ENCODE measurements at regions not wholly inside any gene's neighbourhood (a gene's known extent, or its start where the extent isn't known, plus 50 kb on each side); places are given as distances from the start of the nearest gene placed in this dataset.
"Not testable (repeated sequence)": the region's sequence is repeated elsewhere in the genome, so short reads cannot be mapped to it uniquely, and the experiment has no call there.

- not testable (repeated sequence) for DNase-seq
These were observed 66.3 kb downstream of the FAM72B start for GRCh38 chr1:121117622-121118479.

Data from activated effector memory CD4-positive, alpha-beta T cell treated with anti-CD3 and anti-CD28 coated beads, Interleukin-2, amount 50 U/mL, for 16 hours (primary cell).